HepG2 (cell line): ENCODE measurements at regions not wholly inside any gene's neighbourhood (a gene's known extent, or its start where the extent isn't known, plus 50 kb on each side); places are given as distances from the start of the nearest gene placed in this dataset.

Experiments
- KMT2B ChIP-seq: IDR thresholded peaks from 2 replicates; pipeline ENCODE4 v1.6.1; 2016; ENCODE audit warnings: missing genetic modification reagents, missing compliant biosample characterization
- NCOA1 ChIP-seq: sonication (generic); formaldehyde crosslinking; IDR thresholded peaks from 2 replicates; pipeline ENCODE4 v1.9.0; 2021; ENCODE audit warnings: missing genetic modification reagents
- SALL1 ChIP-seq: sonication (generic); formaldehyde crosslinking; IDR thresholded peaks from 2 replicates; pipeline ENCODE4 v1.8.0; 2022; ENCODE audit warnings: mild to moderate bottlenecking, missing genetic modification reagents
- ZNF30 ChIP-seq: sonication (generic); formaldehyde crosslinking; IDR thresholded peaks from 2 replicates; pipeline ENCODE4 v1.5.0; 2020; ENCODE audit warnings: mild to moderate bottlenecking, missing genetic modification reagents
- ZNF652 ChIP-seq: IDR thresholded peaks from 2 replicates; pipeline ENCODE4 v1.6.1; 2016; ENCODE audit warnings: low read depth, borderline replicate concordance
- TF ChIP-seq, protein P1 (sequence below): sonication (generic); formaldehyde crosslinking; IDR thresholded peaks from 2 replicates; pipeline ENCODE4 v1.5.0; 2020; ENCODE audit warnings: mild to moderate bottlenecking, missing genetic modification reagents, borderline replicate concordance
- TF ChIP-seq, protein P2 (sequence below): sonication (generic); formaldehyde crosslinking; IDR thresholded peaks from 2 replicates; pipeline ENCODE4 v1.4.0; 2020; ENCODE audit warnings: missing genetic modification reagents, low read depth, mild to moderate bottlenecking, borderline replicate concordance
- TF ChIP-seq, protein P3 (sequence below): sonication (generic); formaldehyde crosslinking; IDR thresholded peaks from 2 replicates; pipeline ENCODE4 v1.4.0; 2020; ENCODE audit warnings: missing genetic modification reagents, borderline replicate concordance
- TF ChIP-seq, protein P4 (sequence below): sonication (generic); formaldehyde crosslinking; IDR thresholded peaks from 2 replicates; pipeline ENCODE4 v1.5.1; 2020; ENCODE audit warnings: missing genetic modification reagents, mild to moderate bottlenecking, borderline replicate concordance
- TF ChIP-seq, protein P5 (sequence below), 2 experiments: sonication (generic) in 1 of 2; formaldehyde crosslinking in 1 of 2; IDR thresholded peaks; 2 replicates each; pipeline versions ENCODE4 v1.6.1 to v1.9.0; 2014 to 2022; ENCODE audit warnings: antibody characterized with exemption in 1 of 2, borderline replicate concordance in 1 of 2, inconsistent platforms in 1 of 2, low read depth in 1 of 2, missing genetic modification reagents in 1 of 2
- TF ChIP-seq, protein P6 (sequence below): sonication (generic); formaldehyde crosslinking; IDR thresholded peaks from 2 replicates; pipeline ENCODE4 v1.8.1; 2023; ENCODE audit warnings: mild to moderate bottlenecking, moderate library complexity, missing genetic modification reagents
- TF ChIP-seq, protein P7 (sequence below): sonication (generic); formaldehyde crosslinking; IDR thresholded peaks from 2 replicates; pipeline ENCODE4 v1.5.0; 2020; ENCODE audit warnings: mild to moderate bottlenecking, missing genetic modification reagents, moderate library complexity
- TF ChIP-seq, protein P8 (sequence below): sonication (generic); formaldehyde crosslinking; IDR thresholded peaks from 2 replicates; pipeline ENCODE4 v1.5.0; 2020; ENCODE audit warnings: missing genetic modification reagents

DNA sequence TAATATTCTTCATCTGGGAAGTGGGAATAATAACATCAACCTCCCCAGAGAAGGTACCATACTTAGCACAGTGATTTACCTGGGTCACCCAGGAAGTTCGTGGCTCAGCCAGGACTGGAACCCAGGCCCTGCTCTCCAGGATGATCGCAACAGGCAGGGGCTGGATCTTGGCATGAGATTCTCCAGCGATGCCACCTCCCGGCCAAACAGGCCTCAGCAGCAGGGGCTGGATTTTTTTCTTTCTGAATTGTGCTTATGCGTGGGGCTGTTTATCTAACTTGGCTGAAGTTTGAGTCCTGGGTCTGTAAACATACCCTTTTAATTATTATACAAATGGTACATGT lies 129.5 kb upstream of the PTPN1 start (continued):
- TF ChIP-seq, protein P1, sequence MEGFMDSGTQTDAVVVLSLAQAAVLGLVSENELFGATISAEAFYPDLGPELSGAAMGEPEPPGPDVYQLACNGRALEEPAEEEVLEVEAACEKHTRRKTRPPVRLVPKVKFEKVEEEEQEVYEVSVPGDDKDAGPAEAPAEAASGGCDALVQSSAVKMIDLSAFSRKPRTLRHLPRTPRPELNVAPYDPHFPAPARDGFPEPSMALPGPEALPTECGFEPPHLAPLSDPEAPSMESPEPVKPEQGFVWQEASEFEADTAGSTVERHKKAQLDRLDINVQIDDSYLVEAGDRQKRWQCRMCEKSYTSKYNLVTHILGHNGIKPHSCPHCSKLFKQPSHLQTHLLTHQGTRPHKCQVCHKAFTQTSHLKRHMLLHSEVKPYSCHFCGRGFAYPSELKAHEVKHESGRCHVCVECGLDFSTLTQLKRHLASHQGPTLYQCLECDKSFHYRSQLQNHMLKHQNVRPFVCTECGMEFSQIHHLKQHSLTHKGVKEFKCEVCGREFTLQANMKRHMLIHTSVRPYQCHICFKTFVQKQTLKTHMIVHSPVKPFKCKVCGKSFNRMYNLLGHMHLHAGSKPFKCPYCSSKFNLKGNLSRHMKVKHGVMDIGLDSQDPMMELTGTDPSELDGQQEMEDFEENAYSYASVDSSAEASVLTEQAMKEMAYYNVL (CRISPR knock-in tag) = peak; percentile 56; the same call in 1 of the 2 replicates
- TF ChIP-seq, protein P2, sequence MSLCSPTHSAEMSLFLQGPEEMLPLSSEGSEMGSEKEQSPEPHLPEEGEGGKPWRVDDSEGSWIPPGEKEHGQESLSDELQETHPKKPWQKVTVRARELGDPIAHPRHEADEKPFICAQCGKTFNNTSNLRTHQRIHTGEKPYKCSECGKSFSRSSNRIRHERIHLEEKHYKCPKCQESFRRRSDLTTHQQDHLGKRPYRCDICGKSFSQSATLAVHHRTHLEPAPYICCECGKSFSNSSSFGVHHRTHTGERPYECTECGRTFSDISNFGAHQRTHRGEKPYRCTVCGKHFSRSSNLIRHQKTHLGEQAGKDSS (CRISPR knock-in tag) = 0 out of 2 replicates have a peak, but pooled peaks have one; percentile 6
- TF ChIP-seq, protein P3, sequence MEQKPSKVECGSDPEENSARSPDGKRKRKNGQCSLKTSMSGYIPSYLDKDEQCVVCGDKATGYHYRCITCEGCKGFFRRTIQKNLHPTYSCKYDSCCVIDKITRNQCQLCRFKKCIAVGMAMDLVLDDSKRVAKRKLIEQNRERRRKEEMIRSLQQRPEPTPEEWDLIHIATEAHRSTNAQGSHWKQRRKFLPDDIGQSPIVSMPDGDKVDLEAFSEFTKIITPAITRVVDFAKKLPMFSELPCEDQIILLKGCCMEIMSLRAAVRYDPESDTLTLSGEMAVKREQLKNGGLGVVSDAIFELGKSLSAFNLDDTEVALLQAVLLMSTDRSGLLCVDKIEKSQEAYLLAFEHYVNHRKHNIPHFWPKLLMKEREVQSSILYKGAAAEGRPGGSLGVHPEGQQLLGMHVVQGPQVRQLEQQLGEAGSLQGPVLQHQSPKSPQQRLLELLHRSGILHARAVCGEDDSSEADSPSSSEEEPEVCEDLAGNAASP (CRISPR knock-in tag) = peak; percentile 10; the same call in 1 of the 2 replicates
- no peak for TF ChIP-seq ZNF30 (CRISPR knock-in tag)
- TF ChIP-seq, protein P4, sequence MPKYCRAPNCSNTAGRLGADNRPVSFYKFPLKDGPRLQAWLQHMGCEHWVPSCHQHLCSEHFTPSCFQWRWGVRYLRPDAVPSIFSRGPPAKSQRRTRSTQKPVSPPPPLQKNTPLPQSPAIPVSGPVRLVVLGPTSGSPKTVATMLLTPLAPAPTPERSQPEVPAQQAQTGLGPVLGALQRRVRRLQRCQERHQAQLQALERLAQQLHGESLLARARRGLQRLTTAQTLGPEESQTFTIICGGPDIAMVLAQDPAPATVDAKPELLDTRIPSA (CRISPR knock-in tag) = no peak
- TF ChIP-seq, protein P5, sequence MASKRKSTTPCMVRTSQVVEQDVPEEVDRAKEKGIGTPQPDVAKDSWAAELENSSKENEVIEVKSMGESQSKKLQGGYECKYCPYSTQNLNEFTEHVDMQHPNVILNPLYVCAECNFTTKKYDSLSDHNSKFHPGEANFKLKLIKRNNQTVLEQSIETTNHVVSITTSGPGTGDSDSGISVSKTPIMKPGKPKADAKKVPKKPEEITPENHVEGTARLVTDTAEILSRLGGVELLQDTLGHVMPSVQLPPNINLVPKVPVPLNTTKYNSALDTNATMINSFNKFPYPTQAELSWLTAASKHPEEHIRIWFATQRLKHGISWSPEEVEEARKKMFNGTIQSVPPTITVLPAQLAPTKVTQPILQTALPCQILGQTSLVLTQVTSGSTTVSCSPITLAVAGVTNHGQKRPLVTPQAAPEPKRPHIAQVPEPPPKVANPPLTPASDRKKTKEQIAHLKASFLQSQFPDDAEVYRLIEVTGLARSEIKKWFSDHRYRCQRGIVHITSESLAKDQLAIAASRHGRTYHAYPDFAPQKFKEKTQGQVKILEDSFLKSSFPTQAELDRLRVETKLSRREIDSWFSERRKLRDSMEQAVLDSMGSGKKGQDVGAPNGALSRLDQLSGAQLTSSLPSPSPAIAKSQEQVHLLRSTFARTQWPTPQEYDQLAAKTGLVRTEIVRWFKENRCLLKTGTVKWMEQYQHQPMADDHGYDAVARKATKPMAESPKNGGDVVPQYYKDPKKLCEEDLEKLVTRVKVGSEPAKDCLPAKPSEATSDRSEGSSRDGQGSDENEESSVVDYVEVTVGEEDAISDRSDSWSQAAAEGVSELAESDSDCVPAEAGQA (IDR thresholded peaks at IDR 0.05; ENCODE audit: low read depth) = no peak
- TF ChIP-seq, protein P5 (CRISPR knock-in tag; IDR thresholded peaks at IDR 0.05; ENCODE audit: borderline replicate concordance) = no peak
- TF ChIP-seq KMT2B (CRISPR knock-in tag) = no peak
- TF ChIP-seq, protein P6, sequence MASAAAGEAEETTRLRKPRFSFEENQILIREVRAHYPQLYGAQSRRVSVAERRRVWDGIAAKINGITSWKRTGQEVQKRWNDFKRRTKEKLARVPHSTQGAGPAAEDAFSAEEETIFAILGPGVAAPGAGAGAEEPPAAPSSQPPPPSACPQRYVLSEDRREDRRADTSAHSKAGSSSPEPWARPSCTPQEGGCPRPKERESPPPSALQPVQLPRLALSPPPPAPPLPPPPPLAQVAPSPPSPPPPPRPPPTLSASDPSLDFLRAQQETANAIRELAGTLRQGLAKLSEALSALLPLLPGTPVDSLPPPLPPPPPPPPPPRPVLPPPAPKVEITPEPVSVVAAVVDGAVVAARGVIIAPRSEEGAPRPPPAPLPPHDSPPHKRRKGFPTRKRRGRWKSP = no peak
- peak; percentile 63 for TF ChIP-seq SALL1
- TF ChIP-seq, protein P7, sequence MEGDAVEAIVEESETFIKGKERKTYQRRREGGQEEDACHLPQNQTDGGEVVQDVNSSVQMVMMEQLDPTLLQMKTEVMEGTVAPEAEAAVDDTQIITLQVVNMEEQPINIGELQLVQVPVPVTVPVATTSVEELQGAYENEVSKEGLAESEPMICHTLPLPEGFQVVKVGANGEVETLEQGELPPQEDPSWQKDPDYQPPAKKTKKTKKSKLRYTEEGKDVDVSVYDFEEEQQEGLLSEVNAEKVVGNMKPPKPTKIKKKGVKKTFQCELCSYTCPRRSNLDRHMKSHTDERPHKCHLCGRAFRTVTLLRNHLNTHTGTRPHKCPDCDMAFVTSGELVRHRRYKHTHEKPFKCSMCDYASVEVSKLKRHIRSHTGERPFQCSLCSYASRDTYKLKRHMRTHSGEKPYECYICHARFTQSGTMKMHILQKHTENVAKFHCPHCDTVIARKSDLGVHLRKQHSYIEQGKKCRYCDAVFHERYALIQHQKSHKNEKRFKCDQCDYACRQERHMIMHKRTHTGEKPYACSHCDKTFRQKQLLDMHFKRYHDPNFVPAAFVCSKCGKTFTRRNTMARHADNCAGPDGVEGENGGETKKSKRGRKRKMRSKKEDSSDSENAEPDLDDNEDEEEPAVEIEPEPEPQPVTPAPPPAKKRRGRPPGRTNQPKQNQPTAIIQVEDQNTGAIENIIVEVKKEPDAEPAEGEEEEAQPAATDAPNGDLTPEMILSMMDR (CRISPR knock-in tag) = peak; percentile 79
- TF ChIP-seq NCOA1 = no peak
- TF ChIP-seq, protein P8, sequence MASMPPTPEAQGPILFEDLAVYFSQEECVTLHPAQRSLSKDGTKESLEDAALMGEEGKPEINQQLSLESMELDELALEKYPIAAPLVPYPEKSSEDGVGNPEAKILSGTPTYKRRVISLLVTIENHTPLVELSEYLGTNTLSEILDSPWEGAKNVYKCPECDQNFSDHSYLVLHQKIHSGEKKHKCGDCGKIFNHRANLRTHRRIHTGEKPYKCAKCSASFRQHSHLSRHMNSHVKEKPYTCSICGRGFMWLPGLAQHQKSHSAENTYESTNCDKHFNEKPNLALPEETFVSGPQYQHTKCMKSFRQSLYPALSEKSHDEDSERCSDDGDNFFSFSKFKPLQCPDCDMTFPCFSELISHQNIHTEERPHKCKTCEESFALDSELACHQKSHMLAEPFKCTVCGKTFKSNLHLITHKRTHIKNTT (CRISPR knock-in tag) = no peak
- peak; percentile 44; the same call in 1 of the 2 replicates for TF ChIP-seq ZNF652 (CRISPR knock-in tag)
